Activated CD4-positive, alpha-beta memory T cell treated with anti-CD3 and anti-CD28 coated beads, Interleukin-2, amount 10 ng/mL, durations not matched to agents 7 days and 5 days (primary cell): ENCODE measurements at regions not wholly inside any gene's neighbourhood (a gene's known extent, or its start where the extent isn't known, plus 50 kb on each side); places are given as distances from the start of the nearest gene placed in this dataset.

ENCODE experiments used
- CTCF ChIA-PET: fragments of 350-600 bp; sonication (Branson Sonifier 250); formaldehyde crosslinking; loops from one replicate; lab custom pipeline; 2021; ENCODE audit warnings: antibody characterized with exemption, inconsistent platforms; lab: Charles Lee
- POLR2A ChIA-PET: fragments of 350-600 bp; sonication (Branson Sonifier 250); formaldehyde crosslinking; loops from one replicate; lab custom pipeline; 2021; ENCODE audit warnings: antibody characterized with exemption; lab: Charles Lee
- DNase-seq: peaks from one replicate; pipeline ENCODE4 v3.0.0-alpha.2; 2020
- H3K27ac Mint-ChIP-seq: one replicate; pipeline ENCODE4 v1.8.0; 2021; ENCODE audit warnings: mild to moderate bottlenecking, mixed read lengths
- H3K27me3 Mint-ChIP-seq: one replicate; pipeline ENCODE4 v1.8.0; 2021; ENCODE audit warnings: mixed read lengths
- H3K36me3 Mint-ChIP-seq: one replicate; pipeline ENCODE4 v1.8.0; 2021; ENCODE audit warnings: low read depth, mixed read lengths
- H3K4me1 Mint-ChIP-seq: one replicate; pipeline ENCODE4 v1.8.0; 2021; ENCODE audit warnings: mixed read lengths
- H3K4me3 Mint-ChIP-seq: one replicate; pipeline ENCODE4 v1.8.0; 2021; ENCODE audit warnings: mild to moderate bottlenecking, mixed read lengths
- H3K9me3 Mint-ChIP-seq: one replicate; pipeline ENCODE4 v1.8.0; 2021; ENCODE audit warnings: mixed read lengths

GRCh38 chr6:91144126-91144525 is 557.3 kb upstream of the MAP3K7 start:
- Mint-ChIP-seq H3K27me3 (no peaks in the 10 kb centered on the region), H3K4me1 (no peaks in the 10 kb centered on the region), H3K9me3 (no peaks in the 10 kb centered on the region), H3K4me3 (no peak overlapping the region), H3K36me3 (no peaks in the 10 kb centered on the region), H3K27ac (no peak overlapping the region)
- ChIA-PET POLR2A (no interaction called here), CTCF (no interaction called here)
- no peak for DNase-seq

GRCh38 chr6:91142154-91142553 is 555.3 kb upstream of the MAP3K7 start:
- Mint-ChIP-seq H3K36me3 (no peaks in the 10 kb centered on the region), H3K27ac (no peak overlapping the region), H3K27me3 (no peaks in the 10 kb centered on the region), H3K9me3 (no peaks in the 10 kb centered on the region), H3K4me3 (no peak overlapping the region), H3K4me1 (no peaks in the 10 kb centered on the region)
- ChIA-PET CTCF (no interaction called here), POLR2A (no interaction called here)
- DNase-seq: no peak

GRCh38 chr6:91141346-91141745 is 554.5 kb upstream of the MAP3K7 start:
- no peak overlapping the region for H3K27ac Mint-ChIP-seq
- H3K4me3 Mint-ChIP-seq: no peak overlapping the region
- no peaks in the 10 kb centered on the region for H3K36me3 Mint-ChIP-seq
- ChIA-PET POLR2A (no interaction called here), CTCF (no interaction called here)
- H3K9me3 Mint-ChIP-seq: no peaks in the 10 kb centered on the region
- no peaks in the 10 kb centered on the region for H3K27me3 Mint-ChIP-seq
- no peaks in the 10 kb centered on the region for H3K4me1 Mint-ChIP-seq
- DNase-seq: no peak

GRCh38 chr6:91140449-91140848 is 553.6 kb upstream of the MAP3K7 start:
- no peak overlapping the region for H3K27ac Mint-ChIP-seq
- no peaks in the 10 kb centered on the region for H3K9me3 Mint-ChIP-seq
- no peak for DNase-seq
- CTCF ChIA-PET: no interaction called here
- H3K4me3 Mint-ChIP-seq: no peak overlapping the region
- no peaks in the 10 kb centered on the region for H3K27me3 Mint-ChIP-seq
- POLR2A ChIA-PET: no interaction called here
- no peaks in the 10 kb centered on the region for H3K4me1 Mint-ChIP-seq
- H3K36me3 Mint-ChIP-seq: no peaks in the 10 kb centered on the region

DNA sequence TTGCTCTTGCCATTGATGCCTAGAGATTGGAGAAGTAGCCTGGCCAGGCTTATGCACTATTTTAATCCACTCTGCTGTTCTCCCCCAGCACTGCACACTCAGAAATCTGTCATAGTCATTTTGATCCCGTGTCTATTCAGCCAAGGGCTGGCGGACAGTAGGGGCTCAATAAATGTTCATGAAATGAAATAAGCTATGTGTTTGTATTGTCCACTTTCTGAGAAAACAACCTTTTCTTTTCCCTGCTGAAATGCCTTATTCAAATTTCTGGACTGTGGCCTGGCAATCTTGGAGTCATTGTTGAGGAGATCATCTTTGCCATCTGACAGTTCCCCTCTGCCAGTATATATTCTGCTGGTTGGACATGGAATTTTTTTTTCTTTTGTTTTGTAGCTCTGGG is 550.4 kb upstream of the MAP3K7 start:
- Mint-ChIP-seq H3K27me3 (no peaks in the 10 kb centered on the region), H3K27ac (no peak overlapping the region), H3K4me1 (no peaks in the 10 kb centered on the region), H3K9me3 (no peaks in the 10 kb centered on the region), H3K36me3 (no peaks in the 10 kb centered on the region), H3K4me3 (no peak overlapping the region)
- POLR2A ChIA-PET: no interaction called here
- CTCF ChIA-PET: interaction anchor here (0.6 kb wide), 1 partner anchor 34 kb away, joined by 3 read pairs; no protein-coding TSS in a partner anchor
- DNase-seq: no peak

DNA sequence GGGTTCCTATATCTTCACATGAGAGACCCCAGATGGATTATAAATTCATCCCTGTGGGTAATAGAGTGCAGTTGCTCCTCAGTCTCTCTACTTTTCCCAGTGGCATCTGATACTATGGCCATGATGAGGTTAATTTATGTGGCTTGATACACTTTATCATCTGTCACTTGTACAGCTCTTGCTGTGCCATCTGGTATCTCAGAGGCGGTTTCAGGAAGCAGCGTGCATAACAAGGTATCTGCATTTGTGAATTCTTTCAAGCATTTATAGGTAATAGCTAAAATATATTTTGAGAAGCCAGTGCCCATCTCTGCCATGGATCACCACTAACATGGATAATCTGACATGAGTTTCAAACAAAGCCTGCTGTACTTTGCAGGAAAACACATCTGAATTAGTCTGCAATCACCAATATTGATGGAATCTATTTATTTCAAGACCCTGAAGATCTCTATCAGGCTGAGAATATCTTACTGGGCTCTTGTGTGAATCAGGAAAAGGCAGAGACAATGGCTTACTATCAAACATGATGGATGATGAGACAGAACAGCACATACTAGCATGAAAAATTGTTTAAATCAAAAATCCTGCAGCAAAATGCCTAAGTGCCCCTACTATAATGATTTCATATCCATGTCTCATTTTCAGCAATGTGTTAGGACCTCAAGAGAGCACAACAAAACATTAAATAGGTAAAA is 548.7 kb upstream of the MAP3K7 start:
- POLR2A ChIA-PET: no interaction called here
- DNase-seq: no peak
- no peak overlapping the region for H3K27ac Mint-ChIP-seq
- H3K4me1 Mint-ChIP-seq: no peaks in the 10 kb centered on the region
- no peak overlapping the region for H3K4me3 Mint-ChIP-seq
- no peaks in the 10 kb centered on the region for H3K36me3 Mint-ChIP-seq
- no peaks in the 10 kb centered on the region for H3K27me3 Mint-ChIP-seq
- CTCF ChIA-PET: no interaction called here
- H3K9me3 Mint-ChIP-seq: no peaks in the 10 kb centered on the region

DNA sequence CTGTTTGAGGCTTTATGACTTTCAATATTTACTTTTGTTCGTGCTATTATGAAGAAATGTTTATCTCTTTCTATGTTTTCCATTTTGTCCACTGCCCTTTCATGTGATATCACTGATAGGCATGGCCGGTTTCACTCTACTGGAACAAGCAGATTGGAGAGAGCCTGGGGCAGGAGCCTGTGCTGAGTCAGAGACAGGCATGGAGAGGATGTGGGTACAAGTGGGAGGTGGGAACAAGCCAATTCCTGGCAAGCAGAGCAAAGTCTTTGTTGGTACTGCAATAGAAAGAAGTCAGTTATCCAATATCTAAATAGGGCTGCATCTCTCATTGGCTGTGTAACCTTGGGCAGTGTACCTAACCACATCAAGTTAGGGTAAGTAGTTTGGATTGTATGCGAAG is 545.6 kb upstream of the MAP3K7 start:
- Mint-ChIP-seq H3K27ac (no peak overlapping the region), H3K36me3 (no peaks in the 10 kb centered on the region), H3K27me3 (no peaks in the 10 kb centered on the region), H3K9me3 (no peaks in the 10 kb centered on the region), H3K4me3 (no peak overlapping the region), H3K4me1 (no peaks in the 10 kb centered on the region)
- CTCF ChIA-PET: no interaction called here
- POLR2A ChIA-PET: no interaction called here
- no peak for DNase-seq

DNA sequence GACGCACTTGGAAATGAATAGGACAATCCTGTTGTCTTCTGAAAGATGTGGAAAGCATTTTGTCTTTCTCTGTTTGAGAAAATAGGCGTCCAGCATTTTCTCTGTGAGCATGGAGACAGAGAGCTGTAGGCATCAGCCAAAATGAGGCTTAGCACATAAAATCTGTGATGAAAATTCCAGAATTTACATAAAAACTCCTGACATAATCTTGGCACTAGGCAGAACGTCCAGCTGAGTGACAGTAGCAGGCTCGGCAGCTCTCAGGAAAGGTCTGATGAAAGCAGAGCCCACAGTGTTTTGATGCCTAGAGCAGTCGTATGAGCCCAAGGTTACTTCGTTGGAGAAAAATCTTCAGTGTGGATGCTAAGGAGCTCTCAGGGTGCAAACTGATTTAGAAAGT is 543.3 kb upstream of the MAP3K7 start:
- no peaks in the 10 kb centered on the region for H3K9me3 Mint-ChIP-seq
- DNase-seq: no peak

GRCh38 chr6:91127752-91128151 is 540.9 kb upstream of the MAP3K7 start:
- DNase-seq: no peak
- no peaks in the 10 kb centered on the region for H3K4me1 Mint-ChIP-seq
- POLR2A ChIA-PET: no interaction called here
- H3K27ac Mint-ChIP-seq: no peak overlapping the region
- no peak overlapping the region for H3K4me3 Mint-ChIP-seq
- no peaks in the 10 kb centered on the region for H3K27me3 Mint-ChIP-seq
- no peaks in the 10 kb centered on the region for H3K36me3 Mint-ChIP-seq
- CTCF ChIA-PET: no interaction called here
- no peaks in the 10 kb centered on the region for H3K9me3 Mint-ChIP-seq

More for the DNA sequence above, 543.3 kb upstream of the MAP3K7 start:
- CTCF ChIA-PET: no interaction called here
- Mint-ChIP-seq H3K27ac (no peak overlapping the region), H3K27me3 (no peaks in the 10 kb centered on the region), H3K4me1 (no peaks in the 10 kb centered on the region), H3K4me3 (no peak overlapping the region), H3K36me3 (no peaks in the 10 kb centered on the region)
- POLR2A ChIA-PET: no interaction called here

- Mint-ChIP-seq H3K27me3 (no peaks in the 10 kb centered on the region), H3K36me3 (no peaks in the 10 kb centered on the region), H3K27ac (no peak overlapping the region), H3K9me3 (no peaks in the 10 kb centered on the region), H3K4me3 (no peak overlapping the region), H3K4me1 (no peaks in the 10 kb centered on the region)
- DNase-seq: no peak
- ChIA-PET CTCF (no interaction called here), POLR2A (no interaction called here)
Measured at GRCh38 chr6:91126876-91127275, 540.0 kb upstream of the MAP3K7 start.

GRCh38 chr6:91117550-91117949 is 530.7 kb upstream of the MAP3K7 start:
- DNase-seq: no peak
- H3K4me1 Mint-ChIP-seq: no peaks in the 10 kb centered on the region
- no peaks in the 10 kb centered on the region for H3K9me3 Mint-ChIP-seq
- POLR2A ChIA-PET: no interaction called here
- no peaks in the 10 kb centered on the region for H3K36me3 Mint-ChIP-seq
- CTCF ChIA-PET: no interaction called here
- H3K27ac Mint-ChIP-seq: no peak overlapping the region
- H3K4me3 Mint-ChIP-seq: no peak overlapping the region
- H3K27me3 Mint-ChIP-seq: no peaks in the 10 kb centered on the region

- Mint-ChIP-seq H3K4me1 (no peaks in the 10 kb centered on the region), H3K36me3 (no peaks in the 10 kb centered on the region), H3K27ac (no peak overlapping the region), H3K9me3 (no peaks in the 10 kb centered on the region), H3K4me3 (no peak overlapping the region), H3K27me3 (no peaks in the 10 kb centered on the region)
- POLR2A ChIA-PET: no interaction called here
- CTCF ChIA-PET: no interaction called here
- no peak for DNase-seq
Measured at GRCh38 chr6:91114123-91114708, 527.3 kb upstream of the MAP3K7 start.

DNA sequence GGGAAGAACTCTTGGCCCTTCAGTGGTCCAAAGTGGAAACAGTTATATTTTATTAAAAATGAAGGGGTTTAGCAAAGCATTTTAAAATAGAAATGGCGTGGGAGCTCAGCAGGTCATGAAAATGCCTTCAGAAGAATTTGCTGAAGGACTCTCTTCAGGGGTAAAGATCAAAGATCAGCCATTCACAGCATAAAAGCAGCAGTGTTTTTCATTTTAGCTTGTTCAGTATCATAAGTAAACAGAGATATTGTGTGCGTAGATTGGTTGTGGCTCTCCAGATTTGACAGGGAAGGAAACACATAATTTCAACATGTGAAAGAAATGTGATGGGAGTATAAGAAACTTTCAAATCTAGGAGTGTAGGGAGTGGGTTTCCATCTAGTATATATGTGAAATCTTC is 519.2 kb upstream of the MAP3K7 start:
- POLR2A ChIA-PET: no interaction called here
- no peak overlapping the region for H3K27ac Mint-ChIP-seq
- H3K9me3 Mint-ChIP-seq: no peaks in the 10 kb centered on the region
- H3K27me3 Mint-ChIP-seq: no peaks in the 10 kb centered on the region
- H3K36me3 Mint-ChIP-seq: no peaks in the 10 kb centered on the region
- no peak for DNase-seq
- CTCF ChIA-PET: interaction anchor here (0.9 kb wide), 1 partner anchor 24 kb away, joined by 3 read pairs; no protein-coding TSS in a partner anchor
- H3K4me1 Mint-ChIP-seq: no peaks in the 10 kb centered on the region
- no peak overlapping the region for H3K4me3 Mint-ChIP-seq

- no peak for DNase-seq
- ChIA-PET CTCF (interaction anchor here (0.9 kb wide), 1 partner anchor 24 kb away, joined by 3 read pairs; no protein-coding TSS in a partner anchor), POLR2A (no interaction called here)
- no peaks in the 10 kb centered on the region for H3K36me3 Mint-ChIP-seq
- no peak overlapping the region for H3K27ac Mint-ChIP-seq
- H3K27me3 Mint-ChIP-seq: no peaks in the 10 kb centered on the region
- no peaks in the 10 kb centered on the region for H3K9me3 Mint-ChIP-seq
- no peaks in the 10 kb centered on the region for H3K4me1 Mint-ChIP-seq
- no peak overlapping the region for H3K4me3 Mint-ChIP-seq
Measured at GRCh38 chr6:91105532-91105931, 518.7 kb upstream of the MAP3K7 start.
